Occipital lobe (tissue), 1 donor: ENCODE measurements at regions not wholly inside any gene's neighbourhood (a gene's known extent, or its start where the extent isn't known, plus 50 kb on each side); places are given as distances from the start of the nearest gene placed in this dataset.

Source experiments
- DNase-seq: peaks from one replicate; lab custom pipeline; 2025; lab: John Stamatoyannopoulos, UW

GRCh38 chr16:61596655-61597054 lies 439.6 kb downstream of the CDH8 start:
- DNase-seq, result no peak

GRCh38 chr16:61595605-61596004 lies 440.6 kb downstream of the CDH8 start:
- no peak for DNase-seq

GRCh38 chr16:61590577-61590976 lies 445.7 kb downstream of the CDH8 start:
- DNase-seq, result no peak

GRCh38 chr16:61587526-61587925 lies 448.7 kb downstream of the CDH8 start:
- no peak for DNase-seq

- no peak for DNase-seq
Measured at GRCh38 chr16:61581417-61582046, 454.7 kb downstream of the CDH8 start.

GRCh38 chr16:61580579-61580978 lies 455.7 kb downstream of the CDH8 start:
- DNase-seq, result no peak

GRCh38 chr16:61579195-61579594 lies 457.0 kb downstream of the CDH8 start:
- DNase-seq, result no peak

GRCh38 chr16:61576476-61576875 lies 459.8 kb downstream of the CDH8 start:
- no peak for DNase-seq

- DNase-seq, result no peak
Measured at GRCh38 chr16:61575617-61576016, 460.6 kb downstream of the CDH8 start.

- DNase-seq, result no peak
Measured at GRCh38 chr16:61569028-61569427, 467.2 kb downstream of the CDH8 start.

GRCh38 chr16:61564716-61565115 lies 471.5 kb downstream of the CDH8 start:
- DNase-seq, result no peak

- no peak for DNase-seq
Measured at GRCh38 chr16:61555718-61556441, 480.4 kb downstream of the CDH8 start.

- no peak for DNase-seq
Measured at GRCh38 chr16:61549327-61549726, 486.9 kb downstream of the CDH8 start.

- DNase-seq, result no peak
Measured at GRCh38 chr16:61547626-61548025, 488.6 kb downstream of the CDH8 start.

GRCh38 chr16:61544165-61544564 lies 492.1 kb downstream of the CDH8 start:
- no peak for DNase-seq

GRCh38 chr16:61540216-61540615 lies 496.0 kb downstream of the CDH8 start:
- no peak for DNase-seq

GRCh38 chr16:61530697-61531096 lies 505.5 kb downstream of the CDH8 start:
- no peak for DNase-seq

- DNase-seq, result no peak
Measured at GRCh38 chr16:61500851-61501250, 535.4 kb downstream of the CDH8 start.

GRCh38 chr16:61480250-61480649 lies 556.0 kb downstream of the CDH8 start:
- no peak for DNase-seq

GRCh38 chr16:61471737-61472136 lies 564.5 kb downstream of the CDH8 start:
- DNase-seq, result no peak

- no peak for DNase-seq
Measured at GRCh38 chr16:61471023-61471422, 565.2 kb downstream of the CDH8 start.

- no peak for DNase-seq
Measured at GRCh38 chr16:61465285-61465684, 571.0 kb downstream of the CDH8 start.

GRCh38 chr16:61460020-61460419 lies 576.2 kb downstream of the CDH8 start:
- no peak for DNase-seq
